Natural killer cell (primary cell): ENCODE measurements at regions not wholly inside any gene's neighbourhood (a gene's known extent, or its start where the extent isn't known, plus 50 kb on each side); places are given as distances from the start of the nearest gene placed in this dataset.

Source experiments
- ATAC-seq, 3 donors: fragments of 150-1000 bp in 2 of 3; fragments of 200-7000 bp in 1 of 3; cut with Tn5 transposase; 1 replicate in 1 of 3; 2 replicates in 2 of 3; pipeline ENCODE4 v1.10.0; 2021; ENCODE audit warnings: mild to moderate bottlenecking in 2 of 3, moderate library complexity in 2 of 3
- DNase-seq, 2 donors: peaks; one replicate each; pipeline versions ENCODE4 v3.0.0 to v3.0.0-alpha.2; 2013 to 2021; ENCODE audit warnings: mixed read lengths in 1 of 2
- H3K27ac ChIP-seq: one replicate; pipeline ENCODE4 v1.5.1; 2013; ENCODE audit warnings: mild to moderate bottlenecking, low read length
- H3K27me3 ChIP-seq: one replicate; pipeline ENCODE4 v1.6.1; 2013; ENCODE audit warnings: low read length; ENCODE audit not compliant: control insufficient read depth, insufficient read depth
- H3K36me3 ChIP-seq: one replicate; pipeline ENCODE4 v1.6.1; 2013; ENCODE audit warnings: low read length; ENCODE audit not compliant: control insufficient read depth, insufficient read depth
- H3K4me1 ChIP-seq: one replicate; pipeline ENCODE4 v1.6.1; 2013; ENCODE audit warnings: low read length; ENCODE audit not compliant: control insufficient read depth, insufficient read depth
- H3K4me3 ChIP-seq: one replicate; pipeline ENCODE4 v1.5.1; 2013; ENCODE audit warnings: low read length
- H3K9me3 ChIP-seq: one replicate; pipeline ENCODE4 v1.6.1; 2013; ENCODE audit warnings: low read length; ENCODE audit not compliant: control insufficient read depth, insufficient read depth
- H3K27ac Mint-ChIP-seq, 2 donors: one replicate each; pipeline ENCODE4 v1.8.0; 2022; ENCODE audit warnings: mild to moderate bottlenecking in 2 of 2, mixed read lengths in 2 of 2, moderate library complexity in 1 of 2
- H3K27me3 Mint-ChIP-seq, 2 donors: one replicate each; pipeline ENCODE4 v1.8.0; 2022; ENCODE audit warnings: low read depth in 2 of 2, mixed read lengths in 2 of 2
- H3K36me3 Mint-ChIP-seq: one replicate; pipeline ENCODE4 v1.8.0; 2022; ENCODE audit warnings: mixed read lengths
- H3K4me1 Mint-ChIP-seq, 2 donors: one replicate each; pipeline ENCODE4 v1.8.0; 2022; ENCODE audit warnings: mixed read lengths in 2 of 2
- H3K4me3 Mint-ChIP-seq: one replicate; pipeline ENCODE4 v1.8.0; 2022; ENCODE audit warnings: mild to moderate bottlenecking, moderate library complexity, mixed read lengths
- H3K9me3 Mint-ChIP-seq, 2 donors: one replicate each; pipeline ENCODE4 v1.8.0; 2022; ENCODE audit warnings: mixed read lengths in 2 of 2
- WGBS: methylation state at CpG from one replicate; pipeline ENCODE4 v1.1.7; 2013; ENCODE audit warnings: missing lambda C conversion rate; ENCODE audit not compliant: insufficient coverage; 5-methylcytosine and 5-hydroxymethylcytosine counted together
- intact Hi-C: fragments of 100-400 bp; cut with micrococcal nuclease; formaldehyde crosslinking; loops from one replicate; pipeline ENCODE4 v1.14.2; 2022
- TF ChIP-seq, protein P1 (sequence below): fragments of 200-600 bp; IDR thresholded peaks from one replicate; pipeline ENCODE4 v1.8.0; 2022; ENCODE audit warnings: antibody characterized with exemption

DNA sequence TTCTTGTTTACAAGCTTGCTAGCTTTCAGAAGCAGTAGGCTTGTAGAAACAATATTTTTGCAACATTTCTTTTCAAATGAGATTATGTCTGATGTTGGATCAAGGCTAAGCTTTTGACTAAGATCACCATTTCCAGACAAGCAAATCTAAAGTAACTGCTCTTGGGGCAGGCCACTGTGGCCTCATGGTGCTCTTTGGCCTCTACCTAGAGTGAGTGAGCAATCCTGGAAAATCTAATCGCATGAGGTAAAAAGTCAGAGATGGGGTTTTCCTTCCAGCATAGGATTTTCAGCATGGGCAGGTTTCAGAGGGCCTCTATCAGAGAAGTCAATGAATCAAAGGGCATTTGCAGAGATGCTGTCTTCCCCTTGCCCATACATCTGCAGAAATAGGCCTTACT is 331.9 kb downstream of the OMA1 start:
- H3K27me3 Mint-ChIP-seq = peaks cover 7 to 8% of the 10 kb centered on the region in 2 donors
- no peaks in the 10 kb centered on the region for H3K9me3 Mint-ChIP-seq
- no peaks in the 10 kb centered on the region for H3K4me1 ChIP-seq
- no peak overlapping the region for H3K27ac ChIP-seq
- no peaks in the 10 kb centered on the region for H3K4me1 Mint-ChIP-seq
- no peak overlapping the region for H3K4me3 Mint-ChIP-seq
- 93% methylated on average over 1 of the region's 1 CpG for WGBS
- H3K4me3 ChIP-seq = no peak overlapping the region
- H3K36me3 Mint-ChIP-seq = no peaks in the 10 kb centered on the region
- no peak overlapping the region for H3K27ac Mint-ChIP-seq
- intact Hi-C loops = no loop called here
- TF ChIP-seq, protein P1, sequence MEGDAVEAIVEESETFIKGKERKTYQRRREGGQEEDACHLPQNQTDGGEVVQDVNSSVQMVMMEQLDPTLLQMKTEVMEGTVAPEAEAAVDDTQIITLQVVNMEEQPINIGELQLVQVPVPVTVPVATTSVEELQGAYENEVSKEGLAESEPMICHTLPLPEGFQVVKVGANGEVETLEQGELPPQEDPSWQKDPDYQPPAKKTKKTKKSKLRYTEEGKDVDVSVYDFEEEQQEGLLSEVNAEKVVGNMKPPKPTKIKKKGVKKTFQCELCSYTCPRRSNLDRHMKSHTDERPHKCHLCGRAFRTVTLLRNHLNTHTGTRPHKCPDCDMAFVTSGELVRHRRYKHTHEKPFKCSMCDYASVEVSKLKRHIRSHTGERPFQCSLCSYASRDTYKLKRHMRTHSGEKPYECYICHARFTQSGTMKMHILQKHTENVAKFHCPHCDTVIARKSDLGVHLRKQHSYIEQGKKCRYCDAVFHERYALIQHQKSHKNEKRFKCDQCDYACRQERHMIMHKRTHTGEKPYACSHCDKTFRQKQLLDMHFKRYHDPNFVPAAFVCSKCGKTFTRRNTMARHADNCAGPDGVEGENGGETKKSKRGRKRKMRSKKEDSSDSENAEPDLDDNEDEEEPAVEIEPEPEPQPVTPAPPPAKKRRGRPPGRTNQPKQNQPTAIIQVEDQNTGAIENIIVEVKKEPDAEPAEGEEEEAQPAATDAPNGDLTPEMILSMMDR = no peak
- H3K9me3 ChIP-seq = no peaks in the 10 kb centered on the region
- H3K27me3 ChIP-seq = no peaks in the 10 kb centered on the region
- no peaks in the 10 kb centered on the region for H3K36me3 ChIP-seq
- no peak for ATAC-seq
- no peak for DNase-seq

DNA sequence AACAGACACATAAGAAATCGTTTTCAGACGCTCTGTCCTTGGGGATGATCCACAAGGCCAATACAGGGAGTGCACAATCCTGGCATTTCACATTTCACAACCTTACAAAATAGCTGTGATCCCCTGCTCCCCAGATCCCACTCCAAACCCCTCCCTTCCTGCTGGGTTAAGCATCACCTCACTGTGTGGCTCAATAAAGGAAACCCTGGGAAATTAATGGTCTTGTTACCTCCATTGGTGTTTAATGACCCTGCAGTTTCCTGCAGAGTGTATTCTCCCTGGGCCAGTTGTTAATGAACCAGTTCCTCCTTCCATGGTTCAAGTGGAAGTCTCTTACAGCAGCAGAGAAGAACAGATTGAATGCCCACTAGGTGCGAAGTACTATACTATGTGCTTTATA is 334.7 kb downstream of the OMA1 start:
- no peaks in the 10 kb centered on the region for H3K9me3 Mint-ChIP-seq
- intact Hi-C loops = no loop called here
- no peaks in the 10 kb centered on the region for H3K36me3 Mint-ChIP-seq
- no peak overlapping the region for H3K4me3 Mint-ChIP-seq
- H3K27ac Mint-ChIP-seq = no peak overlapping the region
- no peaks in the 10 kb centered on the region for H3K4me1 Mint-ChIP-seq
- no peak overlapping the region for H3K27ac ChIP-seq
- no peaks in the 10 kb centered on the region for H3K9me3 ChIP-seq
- no peaks in the 10 kb centered on the region for H3K27me3 ChIP-seq
- TF ChIP-seq, protein P1 = no peak
- WGBS = 59% methylated on average over 3 of the region's 3 CpGs
- H3K4me1 ChIP-seq = no peaks in the 10 kb centered on the region
- DNase-seq (no peak), ATAC-seq (no peak)
- H3K4me3 ChIP-seq = no peak overlapping the region
- H3K36me3 ChIP-seq = no peaks in the 10 kb centered on the region
- H3K27me3 Mint-ChIP-seq = peaks cover 0 to 4% of the 10 kb centered on the region in 2 donors

DNA sequence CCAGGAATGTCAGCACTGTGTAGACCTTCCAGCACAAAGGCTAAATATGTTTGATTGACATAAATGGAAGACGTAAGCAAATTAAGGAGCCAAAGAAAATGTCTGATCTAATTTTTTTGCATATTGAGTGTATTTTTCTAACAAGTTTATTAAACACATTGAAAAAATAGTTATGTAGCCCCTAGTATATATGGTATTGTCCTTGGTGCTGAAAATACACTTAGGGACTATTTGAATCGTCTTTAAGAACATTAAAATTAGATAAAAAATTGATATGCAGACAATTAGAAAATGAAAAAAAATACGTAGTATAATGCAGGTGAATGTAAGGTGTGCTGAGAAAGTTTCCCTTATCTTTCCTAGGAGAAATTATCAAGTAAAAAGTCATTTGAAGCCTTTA is 337.0 kb downstream of the OMA1 start:
- TF ChIP-seq, protein P1 = no peak
- Histone ChIP-seq H3K27me3 (no peaks in the 10 kb centered on the region), H3K36me3 (no peaks in the 10 kb centered on the region), H3K4me3 (no peak overlapping the region), H3K9me3 (no peaks in the 10 kb centered on the region), H3K4me1 (no peaks in the 10 kb centered on the region), H3K27ac (no peak overlapping the region)
- intact Hi-C loops = no loop called here
- Mint-ChIP-seq H3K4me3 (no peak overlapping the region), H3K9me3 (no peaks in the 10 kb centered on the region), H3K27me3 (peaks cover 0 to 4% of the 10 kb centered on the region in 2 donors), H3K4me1 (no peaks in the 10 kb centered on the region), H3K27ac (no peak overlapping the region), H3K36me3 (no peaks in the 10 kb centered on the region)
- 100% methylated on average over 1 of the region's 3 CpGs for WGBS
- DNase-seq = no peak
- ATAC-seq = no peak

DNA sequence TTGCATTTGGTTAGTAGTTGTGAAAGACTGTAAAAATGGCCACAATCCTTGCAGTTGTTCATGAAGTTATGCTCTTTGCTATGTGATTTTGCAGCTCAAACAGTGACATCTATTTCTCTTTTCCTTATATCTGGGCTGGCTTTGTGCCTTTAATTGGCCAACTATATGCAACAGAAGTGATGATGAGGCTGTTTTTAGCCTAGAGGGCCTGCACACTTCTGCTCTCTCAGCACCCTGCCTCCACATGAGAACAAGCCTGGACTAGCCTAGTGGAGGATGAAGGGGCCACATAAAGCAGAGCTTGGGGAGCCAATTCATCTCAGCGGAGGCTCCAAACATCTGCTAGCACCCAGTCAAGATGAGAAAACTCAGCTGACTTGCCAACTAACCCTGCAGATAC is 339.8 kb downstream of the OMA1 start:
- WGBS = 100% methylated on average over 1 of the region's 1 CpG
- intact Hi-C loops = no loop called here
- Histone ChIP-seq H3K27ac (no peak overlapping the region), H3K4me1 (no peaks in the 10 kb centered on the region), H3K27me3 (no peaks in the 10 kb centered on the region), H3K4me3 (no peak overlapping the region), H3K9me3 (no peaks in the 10 kb centered on the region), H3K36me3 (no peaks in the 10 kb centered on the region)
- ATAC-seq (no peak), DNase-seq (no peak)
- TF ChIP-seq, protein P1 = no peak
- no peaks in the 10 kb centered on the region for H3K9me3 Mint-ChIP-seq
- H3K27me3 Mint-ChIP-seq = peaks cover 0 to 4% of the 10 kb centered on the region in 2 donors
- no peak overlapping the region for H3K27ac Mint-ChIP-seq
- no peaks in the 10 kb centered on the region for H3K4me1 Mint-ChIP-seq
- H3K4me3 Mint-ChIP-seq = no peak overlapping the region
- H3K36me3 Mint-ChIP-seq = no peaks in the 10 kb centered on the region
